Sigmoid colon (tissue), 6 donors: ENCODE measurements at regions not wholly inside any gene's neighbourhood (a gene's known extent, or its start where the extent isn't known, plus 50 kb on each side); places are given as distances from the start of the nearest gene placed in this dataset.
"Not testable (repeated sequence)": the region's sequence is repeated elsewhere in the genome, so short reads cannot be mapped to it uniquely, and the experiment has no call there.

Source experiments
- DNase-seq: peaks from one replicate; pipeline ENCODE4 v3.0.0-alpha.2; 2019
- H3K27ac ChIP-seq, 4 donors: fragments of 200-600 bp; sonication (generic); one replicate each; pipeline ENCODE4 v1.5.1; 2016 to 2019; ENCODE audit warnings: mild to moderate bottlenecking in 1 of 4
- H3K27me3 ChIP-seq, 3 donors: fragments of 200-600 bp; sonication (generic); one replicate each; pipeline ENCODE4 v1.5.1; 2019; ENCODE audit warnings: mild to moderate bottlenecking in 1 of 3
- H3K36me3 ChIP-seq, 4 donors: fragments of 200-600 bp; sonication (generic); one replicate each; pipeline ENCODE4 v1.5.1; 2016 to 2019
- H3K4me1 ChIP-seq, 4 donors: fragments of 200-600 bp; sonication (generic); one replicate each; pipeline ENCODE4 v1.5.1; 2017 to 2019
- H3K4me3 ChIP-seq, 4 donors: fragments of 200-600 bp; sonication (generic); one replicate each; pipeline ENCODE4 v1.5.1; 2017 to 2019; ENCODE audit warnings: mild to moderate bottlenecking in 2 of 4, moderate library complexity in 1 of 4
- H3K9me3 ChIP-seq, 4 donors: fragments of 200-600 bp in 3 of 4; sonication (generic) in 3 of 4; one replicate each; pipeline versions ENCODE4 v1.5.1 to v1.6.1; 2013 to 2019
- CTCF ChIP-seq, 4 experiments: fragments of 450-650 bp in 3 of 4; fragments of 200-600 bp in 1 of 4; IDR thresholded peaks; one replicate each; pipeline ENCODE4 v1.5.1; 2016 to 2019; ENCODE audit warnings: antibody characterized with exemption in 4 of 4, mild to moderate bottlenecking in 3 of 4, moderate library complexity in 2 of 4
- EP300 ChIP-seq, 4 donors: sonication (generic); formaldehyde crosslinking; IDR thresholded peaks; one replicate each; pipeline ENCODE4 v1.6.1; 2017; ENCODE audit warnings: antibody characterized with exemption in 4 of 4
- POLR2A ChIP-seq, 2 donors: fragments of 450-650 bp; IDR thresholded peaks; one replicate each; pipeline ENCODE4 v1.6.1; 2016; ENCODE audit warnings: antibody characterized with exemption in 2 of 2, mild to moderate bottlenecking in 2 of 2, moderate library complexity in 2 of 2
- POLR2AphosphoS5 ChIP-seq, 4 donors: sonication (generic); formaldehyde crosslinking; IDR thresholded peaks; one replicate each; pipeline ENCODE4 v1.6.1; 2017; ENCODE audit warnings: antibody characterized with exemption in 4 of 4
- WGBS, 2 donors: extraction: QIAGEN DNeasy Blood & Tissue Kit; methylation state at CpG; one replicate each; pipeline ENCODE4 v1.1.7; 2013; 5-methylcytosine and 5-hydroxymethylcytosine counted together
- intact Hi-C: fragments of 100-400 bp; cut with DNase I; formaldehyde crosslinking; loops from one replicate; pipeline ENCODE4 v1.15.1; 2023
- donor health status: healthy with polysubstance abuse.
- donor health status: healthy.

GRCh38 chrX:1045680-1046314 is 166.7 kb downstream of the CRLF2 start:
- Histone ChIP-seq H3K27ac (no peak overlapping the region), H3K36me3 (no peaks in the 10 kb centered on the region), H3K9me3 (peaks cover 0 to 22% (median 11%) of the 10 kb centered on the region in 4 donors), H3K4me1 (no peaks in the 10 kb centered on the region), H3K27me3 (no peaks in the 10 kb centered on the region), H3K4me3 (no peak overlapping the region)
- TF ChIP-seq EP300 (IDR thresholded peaks at IDR 0.05) (no peak), POLR2A (IDR thresholded peaks at IDR 0.05) (no peak)
- intact Hi-C loops: no loop called here
- 83 to 90% methylated on average over 9 of the region's 9 CpGs for whole genome bisulfite sequencing, 2 donors
- no peak for DNase-seq

GRCh38 chrX:1041091-1041490 is 171.4 kb downstream of the CRLF2 start:
- Histone ChIP-seq H3K4me1 (no peaks in the 10 kb centered on the region), H3K27ac (no peak overlapping the region), H3K9me3 (peaks cover 0 to 13% (median 9%) of the 10 kb centered on the region in 4 donors), H3K36me3 (no peaks in the 10 kb centered on the region), H3K27me3 (no peaks in the 10 kb centered on the region), H3K4me3 (no peak overlapping the region)
- DNase-seq: no peak
- intact Hi-C loops: no loop called here
- TF ChIP-seq EP300 (IDR thresholded peaks at IDR 0.05) (no peak), CTCF (IDR thresholded peaks at IDR 0.05) (no peak), POLR2A (IDR thresholded peaks at IDR 0.05) (no peak), POLR2AphosphoS5 (IDR thresholded peaks at IDR 0.05) (no peak)
- 84 to 87% methylated on average over 11 of the region's 11 CpGs for WGBS, 2 donors

- H3K36me3 ChIP-seq, H3K4me3 ChIP-seq, H3K27ac ChIP-seq, intact Hi-C loops, DNase-seq, H3K27me3 ChIP-seq, H3K4me1 ChIP-seq: not testable (repeated sequence)
- WGBS, 2 donors: 92 to 93% methylated on average over 14 of the region's 14 CpGs
- H3K9me3 ChIP-seq: peaks cover 0 to 12% (median 0%) of the 10 kb centered on the region in 4 donors
These were observed 176.5 kb downstream of the CRLF2 start for GRCh38 chrX:1035931-1036330.

GRCh38 chrX:1035206-1035605 is 177.2 kb downstream of the CRLF2 start:
- peaks cover 0 to 14% (median 0%) of the 10 kb centered on the region in 4 donors for H3K9me3 ChIP-seq
- H3K27me3 ChIP-seq: peaks cover 0 to 3% (median 0%) of the 10 kb centered on the region in 3 donors
- intact Hi-C loops: no loop called here
- no peaks in the 10 kb centered on the region for H3K4me1 ChIP-seq
- no peak overlapping the region for H3K27ac ChIP-seq
- H3K36me3 ChIP-seq: no peaks in the 10 kb centered on the region
- WGBS, 2 donors: 71 to 85% methylated on average over 19 of the region's 19 CpGs
- no peak overlapping the region for H3K4me3 ChIP-seq
- TF ChIP-seq POLR2AphosphoS5 (IDR thresholded peaks at IDR 0.05) (no peak), EP300 (IDR thresholded peaks at IDR 0.05) (no peak), CTCF (IDR thresholded peaks at IDR 0.05) (no peak), POLR2A (IDR thresholded peaks at IDR 0.05) (no peak)
- no peak for DNase-seq

GRCh38 chrX:1034717-1035116 is 177.7 kb downstream of the CRLF2 start:
- TF ChIP-seq POLR2AphosphoS5 (IDR thresholded peaks at IDR 0.05): no peak
- no peak for TF ChIP-seq EP300 (IDR thresholded peaks at IDR 0.05)
- no peak for TF ChIP-seq CTCF (IDR thresholded peaks at IDR 0.05)
- no peak for TF ChIP-seq POLR2A (IDR thresholded peaks at IDR 0.05)
- no peaks in the 10 kb centered on the region for H3K4me1 ChIP-seq
- 79 to 90% methylated on average over 17 of the region's 17 CpGs for WGBS, 2 donors
- no peak for DNase-seq
- H3K36me3 ChIP-seq: no peaks in the 10 kb centered on the region
- intact Hi-C loops: no loop called here
- no peak overlapping the region for H3K27ac ChIP-seq
- peaks cover 0 to 17% (median 0%) of the 10 kb centered on the region in 4 donors for H3K9me3 ChIP-seq
- H3K27me3 ChIP-seq: peaks cover 0 to 3% (median 0%) of the 10 kb centered on the region in 3 donors
- no peak overlapping the region for H3K4me3 ChIP-seq
